ENCODE measurements at regions not wholly inside any gene's neighbourhood (a gene's known extent, or its start where the extent isn't known, plus 50 kb on each side); places are given as distances from the start of the nearest gene placed in this dataset.
A peak's percentile ranks its signal among the peaks of the same experiment; 100 is the strongest.

DNA sequence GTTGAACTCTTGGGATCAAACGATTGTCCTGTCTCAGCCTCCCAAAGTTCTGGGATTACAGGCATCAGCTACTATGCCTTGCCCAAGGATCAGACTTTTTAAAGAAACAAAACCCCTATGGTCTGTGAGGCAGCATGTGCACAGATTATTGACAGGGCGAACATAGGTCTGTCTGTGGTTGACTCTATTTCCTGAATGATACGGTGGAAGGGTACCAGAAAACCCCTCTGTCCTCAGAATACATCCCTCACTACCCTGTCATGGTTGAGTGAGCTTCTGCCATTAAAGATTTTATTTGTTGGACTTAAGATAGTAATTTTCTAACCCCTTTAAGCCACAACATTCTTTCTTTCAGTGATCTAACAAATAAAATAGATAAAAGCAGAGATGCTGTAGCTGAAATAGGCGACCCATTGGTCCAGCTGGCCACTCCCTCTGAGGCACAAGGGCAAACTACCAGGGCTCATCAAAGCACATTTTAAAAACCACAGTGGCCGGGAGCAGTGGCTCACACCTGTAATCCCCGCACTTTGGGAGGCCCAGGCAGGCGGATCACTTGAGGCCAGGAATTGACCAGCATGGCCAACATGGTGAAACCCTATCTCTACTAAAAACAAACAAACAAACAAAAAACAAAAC lies 84.9 kb upstream of the ANKRD55 start:
- Histone ChIP-seq H3K27me3 (ENCODE audit: insufficient read depth, insufficient read length) (no peaks in the 10 kb centered on the region), H3K4me1 (ENCODE audit: insufficient read depth, insufficient read length) (peaks cover 4% of the 10 kb centered on the region), H3K4me3 (ENCODE audit: insufficient read length, low read depth) (no peak overlapping the region), H3K9me3 (ENCODE audit: insufficient read depth, low read length) (no peaks in the 10 kb centered on the region), H3K9ac (ENCODE audit: insufficient read length, low read depth) (no peak overlapping the region), H3K36me3 (ENCODE audit: insufficient read depth, insufficient read length, low read length) (no peaks in the 10 kb centered on the region)
- DNase-seq (ENCODE audit: low read depth, low spot score) = no peak
- TF ChIP-seq ZNF274 (IDR thresholded peaks at IDR 0.05; ENCODE audit: low read depth, low read length) (no peak), YY1 (IDR thresholded peaks at IDR 0.05; ENCODE audit: insufficient read depth, insufficient read length) (no peak), SUZ12 (IDR thresholded peaks at IDR 0.05; ENCODE audit: extremely low read depth, insufficient read depth, insufficient read length) (no peak)

- Histone ChIP-seq H3K4me3 (ENCODE audit: insufficient read length, low read depth) (no peak overlapping the region), H3K9me3 (ENCODE audit: insufficient read depth, low read length) (no peaks in the 10 kb centered on the region), H3K36me3 (ENCODE audit: insufficient read depth, insufficient read length, low read length) (no peaks in the 10 kb centered on the region), H3K4me1 (ENCODE audit: insufficient read depth, insufficient read length) (peaks cover 4% of the 10 kb centered on the region), H3K27me3 (ENCODE audit: insufficient read depth, insufficient read length) (no peaks in the 10 kb centered on the region), H3K9ac (ENCODE audit: insufficient read length, low read depth) (no peak overlapping the region)
- TF ChIP-seq ZNF274 (IDR thresholded peaks at IDR 0.05; ENCODE audit: low read depth, low read length) = no peak
- TF ChIP-seq SUZ12 (IDR thresholded peaks at IDR 0.05; ENCODE audit: extremely low read depth, insufficient read depth, insufficient read length) = no peak
- no peak for TF ChIP-seq YY1 (IDR thresholded peaks at IDR 0.05; ENCODE audit: insufficient read depth, insufficient read length)
- no peak for DNase-seq (ENCODE audit: low read depth, low spot score)
These were observed 83.3 kb upstream of the ANKRD55 start for GRCh38 chr5:56316299-56316994.

GRCh38 chr5:56314529-56314928 lies 81.4 kb upstream of the ANKRD55 start:
- H3K4me1 ChIP-seq (ENCODE audit: insufficient read depth, insufficient read length) = no peaks in the 10 kb centered on the region
- no peaks in the 10 kb centered on the region for H3K9me3 ChIP-seq (ENCODE audit: insufficient read depth, low read length)
- no peaks in the 10 kb centered on the region for H3K36me3 ChIP-seq (ENCODE audit: insufficient read depth, insufficient read length, low read length)
- DNase-seq (ENCODE audit: low read depth, low spot score) = peak; percentile 23
- H3K27me3 ChIP-seq (ENCODE audit: insufficient read depth, insufficient read length) = no peaks in the 10 kb centered on the region
- H3K9ac ChIP-seq (ENCODE audit: insufficient read length, low read depth) = no peak overlapping the region
- TF ChIP-seq ZNF274 (IDR thresholded peaks at IDR 0.05; ENCODE audit: low read depth, low read length) = no peak
- TF ChIP-seq YY1 (IDR thresholded peaks at IDR 0.05; ENCODE audit: insufficient read depth, insufficient read length) = no peak
- TF ChIP-seq SUZ12 (IDR thresholded peaks at IDR 0.05; ENCODE audit: extremely low read depth, insufficient read depth, insufficient read length) = no peak
- H3K4me3 ChIP-seq (ENCODE audit: insufficient read length, low read depth) = no peak overlapping the region

DNA sequence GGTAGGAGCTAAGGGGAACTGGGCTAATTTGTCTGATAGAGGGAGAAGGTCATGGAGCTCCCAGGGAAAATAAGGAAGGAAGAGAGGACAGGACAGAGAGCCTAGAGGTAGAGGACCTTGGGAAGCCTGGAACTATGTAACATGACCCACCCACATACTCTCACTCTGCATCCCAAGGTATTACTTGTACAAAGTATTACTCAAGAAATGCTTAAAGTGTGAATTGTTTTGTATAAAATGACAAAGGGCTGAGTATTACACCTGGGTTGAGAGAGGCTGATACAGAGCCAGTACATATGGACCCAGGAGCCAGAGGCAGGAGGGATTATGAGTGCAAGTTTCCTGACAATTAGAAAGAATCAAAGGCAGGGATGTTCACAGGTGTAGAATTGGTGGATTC lies 80.5 kb upstream of the ANKRD55 start:
- Histone ChIP-seq H3K9me3 (ENCODE audit: insufficient read depth, low read length) (no peaks in the 10 kb centered on the region), H3K4me3 (ENCODE audit: insufficient read length, low read depth) (no peak overlapping the region), H3K4me1 (ENCODE audit: insufficient read depth, insufficient read length) (no peaks in the 10 kb centered on the region), H3K36me3 (ENCODE audit: insufficient read depth, insufficient read length, low read length) (no peaks in the 10 kb centered on the region), H3K9ac (ENCODE audit: insufficient read length, low read depth) (no peak overlapping the region), H3K27me3 (ENCODE audit: insufficient read depth, insufficient read length) (no peaks in the 10 kb centered on the region)
- TF ChIP-seq YY1 (IDR thresholded peaks at IDR 0.05; ENCODE audit: insufficient read depth, insufficient read length) = no peak
- TF ChIP-seq SUZ12 (IDR thresholded peaks at IDR 0.05; ENCODE audit: extremely low read depth, insufficient read depth, insufficient read length) = no peak
- no peak for TF ChIP-seq ZNF274 (IDR thresholded peaks at IDR 0.05; ENCODE audit: low read depth, low read length)
- no peak for DNase-seq (ENCODE audit: low read depth, low spot score)

GRCh38 chr5:56313004-56313531 lies 79.9 kb upstream of the ANKRD55 start:
- no peak for TF ChIP-seq SUZ12 (IDR thresholded peaks at IDR 0.05; ENCODE audit: extremely low read depth, insufficient read depth, insufficient read length)
- TF ChIP-seq ZNF274 (IDR thresholded peaks at IDR 0.05; ENCODE audit: low read depth, low read length) = no peak
- no peak for TF ChIP-seq YY1 (IDR thresholded peaks at IDR 0.05; ENCODE audit: insufficient read depth, insufficient read length)
- H3K9ac ChIP-seq (ENCODE audit: insufficient read length, low read depth) = no peak overlapping the region
- H3K4me1 ChIP-seq (ENCODE audit: insufficient read depth, insufficient read length) = no peaks in the 10 kb centered on the region
- H3K4me3 ChIP-seq (ENCODE audit: insufficient read length, low read depth) = no peak overlapping the region
- H3K9me3 ChIP-seq (ENCODE audit: insufficient read depth, low read length) = no peaks in the 10 kb centered on the region
- H3K36me3 ChIP-seq (ENCODE audit: insufficient read depth, insufficient read length, low read length) = no peaks in the 10 kb centered on the region
- H3K27me3 ChIP-seq (ENCODE audit: insufficient read depth, insufficient read length) = no peaks in the 10 kb centered on the region
- no peak for DNase-seq (ENCODE audit: low read depth, low spot score)

DNA sequence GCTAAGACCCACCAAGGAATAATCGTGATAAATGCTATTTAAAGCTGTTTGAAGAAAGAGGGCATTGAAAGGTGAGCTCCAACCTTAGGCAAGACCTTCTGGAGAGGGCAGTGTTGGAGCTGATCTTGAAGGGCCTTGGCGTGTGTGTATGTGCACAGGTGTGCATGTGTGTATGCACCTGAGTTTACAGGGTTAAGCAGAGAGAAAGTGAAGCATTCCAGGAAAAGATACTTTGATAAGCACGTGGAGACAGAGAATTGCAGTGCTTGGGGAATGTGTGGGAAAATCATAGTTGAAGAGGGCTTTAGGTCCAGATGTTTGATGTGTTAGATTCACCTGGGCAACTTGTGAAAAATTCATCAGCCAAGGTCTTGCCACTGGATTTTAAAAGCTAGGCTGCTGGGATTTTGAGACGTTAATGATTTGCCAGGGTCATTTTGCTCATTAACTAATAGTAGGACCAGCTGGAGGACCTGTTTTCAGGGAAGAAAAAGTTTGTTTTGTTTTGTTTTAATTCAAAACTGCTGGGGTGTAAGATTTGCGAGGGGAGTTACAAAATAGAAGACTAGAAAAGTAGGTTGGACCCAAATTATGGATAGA lies 78.3 kb upstream of the ANKRD55 start:
- Histone ChIP-seq H3K4me3 (ENCODE audit: insufficient read length, low read depth) (no peak overlapping the region), H3K9me3 (ENCODE audit: insufficient read depth, low read length) (peaks cover 6% of the 10 kb centered on the region; the same call in 1 of the 2 replicates), H3K36me3 (ENCODE audit: insufficient read depth, insufficient read length, low read length) (no peaks in the 10 kb centered on the region), H3K9ac (ENCODE audit: insufficient read length, low read depth) (no peak overlapping the region), H3K27me3 (ENCODE audit: insufficient read depth, insufficient read length) (no peaks in the 10 kb centered on the region), H3K4me1 (ENCODE audit: insufficient read depth, insufficient read length) (no peaks in the 10 kb centered on the region)
- no peak for DNase-seq (ENCODE audit: low read depth, low spot score)
- no peak for TF ChIP-seq ZNF274 (IDR thresholded peaks at IDR 0.05; ENCODE audit: low read depth, low read length)
- TF ChIP-seq SUZ12 (IDR thresholded peaks at IDR 0.05; ENCODE audit: extremely low read depth, insufficient read depth, insufficient read length) = no peak
- no peak for TF ChIP-seq YY1 (IDR thresholded peaks at IDR 0.05; ENCODE audit: insufficient read depth, insufficient read length)

- Histone ChIP-seq H3K4me1 (ENCODE audit: insufficient read depth, insufficient read length) (no peaks in the 10 kb centered on the region), H3K27me3 (ENCODE audit: insufficient read depth, insufficient read length) (no peaks in the 10 kb centered on the region), H3K4me3 (ENCODE audit: insufficient read length, low read depth) (no peak overlapping the region), H3K36me3 (ENCODE audit: insufficient read depth, insufficient read length, low read length) (no peaks in the 10 kb centered on the region), H3K9ac (ENCODE audit: insufficient read length, low read depth) (no peak overlapping the region), H3K9me3 (ENCODE audit: insufficient read depth, low read length) (peaks cover 12% of the 10 kb centered on the region; the same call in 1 of the 2 replicates)
- TF ChIP-seq YY1 (IDR thresholded peaks at IDR 0.05; ENCODE audit: insufficient read depth, insufficient read length) (no peak), ZNF274 (IDR thresholded peaks at IDR 0.05; ENCODE audit: low read depth, low read length) (no peak), SUZ12 (IDR thresholded peaks at IDR 0.05; ENCODE audit: extremely low read depth, insufficient read depth, insufficient read length) (no peak)
- DNase-seq (ENCODE audit: low read depth, low spot score) = no peak
These were observed 77.6 kb upstream of the ANKRD55 start for GRCh38 chr5:56310711-56311204.

Data from NT2/D1 (cell line).